GM12878 (cell line): ENCODE measurements at regions not wholly inside any gene's neighbourhood (a gene's known extent, or its start where the extent isn't known, plus 50 kb on each side); places are given as distances from the start of the nearest gene placed in this dataset.
A peak's percentile ranks its signal among the peaks of the same experiment; 100 is the strongest.

Experiments
- ATAC-seq: fragments of 200-7000 bp; cut with Tn5 transposase; 3 replicates; pipeline ENCODE4 v1.9.1; 2020; ENCODE audit warnings: mild to moderate bottlenecking, moderate library complexity
- BruUV-seq: library from RNA; stranded (reverse); fragments of 400-500 nt; replicated peaks from 2 replicates; lab custom pipeline; 2021; lab: Mats Ljungman, UMichigan
- CTCF ChIA-PET: fragments of 300-600 bp; sonication (Branson Sonifier 250); formaldehyde crosslinking; extraction: SDS; loops from one replicate; lab custom pipeline; 2021; ENCODE audit warnings: inconsistent platforms; lab: Yijun Ruan, JAX
- POLR2A ChIA-PET: fragments of 350-600 bp; formaldehyde crosslinking; extraction: SDS; loops from one replicate; lab custom pipeline; 2021; ENCODE audit warnings: inconsistent platforms; lab: Charles Lee
- RAD21 ChIA-PET: fragments of 300-600 bp; sonication (Branson Sonifier 250); formaldehyde crosslinking; loops from one replicate; lab custom pipeline; 2023; ENCODE audit warnings: antibody characterized with exemption; ENCODE audit not compliant: unreplicated experiment; lab: Charles Lee
- SMC1A ChIA-PET: fragments of 300-600 bp; sonication (Branson Sonifier 250); formaldehyde crosslinking; loops from one replicate; lab custom pipeline; 2023; ENCODE audit not compliant: unreplicated experiment, uncharacterized antibody; lab: Charles Lee
- DNase-seq: peaks from one replicate; pipeline ENCODE4 v3.0.0-alpha.2; 2011; ENCODE audit warnings: low read depth, low spot score
- FAIRE-seq: peaks from 3 replicates; lab custom pipeline; 2011; peaks lifted over from hg19 to GRCh38; lab: Jason Lieb, UNC
- H2AFZ ChIP-seq: 2 replicates; pipeline ENCODE4 v1.6.0; 2011; ENCODE audit warnings: low read depth, low read length, control low read depth; ENCODE audit not compliant: control insufficient read depth
- H3K27ac ChIP-seq: 2 replicates; pipeline ENCODE4 v1.5.1; 2011; ENCODE audit warnings: control low read depth; ENCODE audit not compliant: control insufficient read depth, insufficient read depth
- H3K27me3 ChIP-seq, 2 experiments: replicated peaks in 1 of 2; 2 replicates each; pipeline versions ENCODE4 v1.6.0 to v1.6.1; 2011; ENCODE audit warnings: low read length in 1 of 2; ENCODE audit not compliant: control insufficient read depth in 2 of 2, insufficient read depth in 2 of 2
- H3K36me3 ChIP-seq, 2 experiments: 2 replicates each; pipeline ENCODE4 v1.5.1; 2011; ENCODE audit warnings: low read length in 1 of 2; ENCODE audit not compliant: control insufficient read depth in 2 of 2, insufficient read depth in 2 of 2
- H3K4me1 ChIP-seq: 2 replicates; pipeline ENCODE4 v1.6.1; 2011; ENCODE audit warnings: mild to moderate bottlenecking, low read length, moderate library complexity, mixed read lengths; ENCODE audit not compliant: control insufficient read depth, insufficient read depth
- H3K4me2 ChIP-seq: 2 replicates; pipeline ENCODE4 v1.6.0; 2011; ENCODE audit warnings: control low read depth; ENCODE audit not compliant: control insufficient read depth, insufficient read depth
- H3K4me3 ChIP-seq: fragments of 200-600 bp; sonication (generic); 2 replicates; pipeline ENCODE4 v1.5.1; 2016
- H3K79me2 ChIP-seq: 2 replicates; pipeline ENCODE4 v1.6.0; 2011; ENCODE audit warnings: low read length; ENCODE audit not compliant: control insufficient read depth, insufficient read depth
- H3K9ac ChIP-seq: 2 replicates; pipeline ENCODE4 v1.8.0; 2011; ENCODE audit warnings: low read length, control low read depth, mixed read lengths; ENCODE audit not compliant: control insufficient read depth, insufficient read depth
- H3K9me3 ChIP-seq: replicated peaks from 3 replicates; pipeline ENCODE4 v1.5.1; 2011; ENCODE audit warnings: mild to moderate bottlenecking, low read length; ENCODE audit not compliant: control insufficient read depth, insufficient read depth
- H4K20me1 ChIP-seq: 2 replicates; pipeline ENCODE4 v1.6.0; 2011; ENCODE audit not compliant: control insufficient read depth, insufficient read depth
- E2F8 ChIP-seq: fragments of 450-650 bp; IDR thresholded peaks from 2 replicates; pipeline ENCODE4 v1.6.1; 2018; ENCODE audit warnings: mild to moderate bottlenecking, low read depth, moderate library complexity; ENCODE audit not compliant: partially characterized antibody
- EZH2 ChIP-seq: IDR thresholded peaks from 2 replicates; pipeline ENCODE4 v1.6.1; 2012; ENCODE audit warnings: low read depth, mild to moderate bottlenecking, control low read depth, inconsistent platforms, low read length, borderline replicate concordance; ENCODE audit not compliant: control insufficient read depth
- FOXK2 ChIP-seq: fragments of 450-650 bp; IDR thresholded peaks from 2 replicates; pipeline ENCODE4 v1.6.1; 2017; ENCODE audit warnings: mild to moderate bottlenecking, moderate library complexity
- HDGF ChIP-seq: fragments of 450-650 bp; IDR thresholded peaks from 2 replicates; pipeline ENCODE4 v1.6.1; 2016; ENCODE audit warnings: antibody characterized with exemption
- HSF1 ChIP-seq: fragments of 150-350 bp; IDR thresholded peaks from 2 replicates; pipeline ENCODE4 v1.6.1; 2014; ENCODE audit warnings: mild to moderate bottlenecking, low read depth, low read length
- MAX ChIP-seq: IDR thresholded peaks from 2 replicates; pipeline ENCODE4 v1.6.1; 2012; ENCODE audit warnings: low read depth, low read length, improper control_type of control experiment
- MXI1 ChIP-seq: fragments of 150-350 bp; IDR thresholded peaks from 2 replicates; pipeline ENCODE4 v1.6.1; 2011; ENCODE audit warnings: low read depth, mild to moderate bottlenecking, inconsistent platforms, low read length, improper control_type of control experiment
- MYC ChIP-seq: IDR thresholded peaks from 2 replicates; pipeline ENCODE4 v1.6.1; 2011; ENCODE audit warnings: mild to moderate bottlenecking, low read length, moderate library complexity, inconsistent platforms; ENCODE audit not compliant: insufficient read depth, insufficient replicate concordance, insufficient read length, severe bottlenecking
- NR2F1 ChIP-seq: fragments of 450-650 bp; conservative IDR thresholded peaks from 2 replicates; pipeline ENCODE4 v1.6.1; 2017; ENCODE audit warnings: mild to moderate bottlenecking
- PAX8 ChIP-seq: fragments of 450-650 bp; IDR thresholded peaks from 2 replicates; pipeline ENCODE4 v1.6.1; 2017; ENCODE audit warnings: mild to moderate bottlenecking, moderate library complexity
- RELB ChIP-seq: fragments of 450-650 bp; IDR thresholded peaks from 2 replicates; pipeline ENCODE4 v1.6.1; 2017; ENCODE audit warnings: low read depth, mild to moderate bottlenecking, moderate library complexity
- RUNX3 ChIP-seq: IDR thresholded peaks from 2 replicates; pipeline ENCODE4 v1.6.1; 2012; ENCODE audit warnings: low read length, inconsistent platforms
- SIN3A ChIP-seq: IDR thresholded peaks from 2 replicates; pipeline ENCODE4 v1.6.1; 2012; ENCODE audit warnings: low read depth, low read length, improper control_type of control experiment
- SIX5 ChIP-seq: IDR thresholded peaks from 2 replicates; pipeline ENCODE4 v1.6.1; 2011; ENCODE audit warnings: mild to moderate bottlenecking, low read depth, low read length, moderate library complexity; ENCODE audit not compliant: severe bottlenecking
- TBL1XR1 ChIP-seq: IDR thresholded peaks from 2 replicates; pipeline ENCODE4 v1.6.1; 2012; ENCODE audit warnings: low read depth, low read length, improper control_type of control experiment
- WGBS: methylation state at CpG from one replicate; pipeline ENCODE4 v1.1.6; 2016; ENCODE audit warnings: low lambda C conversion rate; ENCODE audit not compliant: insufficient replicate concordance, insufficient coverage; ENCODE audit errors: missing lambda C conversion rate; 5-methylcytosine and 5-hydroxymethylcytosine counted together
- in situ Hi-C: fragments of 300-500 bp; cut with MboI; formaldehyde crosslinking; loops from 9 replicates; pipeline ENCODE4 v1.14.3; 2018; ENCODE audit warnings: mixed read lengths
- intact Hi-C: fragments of 100-400 bp; cut with micrococcal nuclease; formaldehyde crosslinking; loops from one replicate; pipeline ENCODE4 v1.14.2; 2022; ENCODE audit not compliant: unreplicated experiment
- TF ChIP-seq, protein P1 (sequence below): IDR thresholded peaks from 2 replicates; pipeline ENCODE4 v1.6.1; 2012; ENCODE audit warnings: low read length, inconsistent platforms

- no peak for TF ChIP-seq E2F8
- no peak for TF ChIP-seq MAX
- TF ChIP-seq, protein P1, sequence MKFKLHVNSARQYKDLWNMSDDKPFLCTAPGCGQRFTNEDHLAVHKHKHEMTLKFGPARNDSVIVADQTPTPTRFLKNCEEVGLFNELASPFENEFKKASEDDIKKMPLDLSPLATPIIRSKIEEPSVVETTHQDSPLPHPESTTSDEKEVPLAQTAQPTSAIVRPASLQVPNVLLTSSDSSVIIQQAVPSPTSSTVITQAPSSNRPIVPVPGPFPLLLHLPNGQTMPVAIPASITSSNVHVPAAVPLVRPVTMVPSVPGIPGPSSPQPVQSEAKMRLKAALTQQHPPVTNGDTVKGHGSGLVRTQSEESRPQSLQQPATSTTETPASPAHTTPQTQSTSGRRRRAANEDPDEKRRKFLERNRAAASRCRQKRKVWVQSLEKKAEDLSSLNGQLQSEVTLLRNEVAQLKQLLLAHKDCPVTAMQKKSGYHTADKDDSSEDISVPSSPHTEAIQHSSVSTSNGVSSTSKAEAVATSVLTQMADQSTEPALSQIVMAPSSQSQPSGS: no peak
- TF ChIP-seq TBL1XR1: no peak
- no peak for TF ChIP-seq FOXK2
- TF ChIP-seq, all 136 proteins: peak for 0
Observed at GRCh38 chr7:142582351-142582750, 166.9 kb upstream of the PRSS1 start (continued).

GRCh38 chr7:142581341-142581740 is 167.9 kb upstream of the PRSS1 start:
- H2AFZ ChIP-seq: peak overlapping the region; percentile 97
- in situ Hi-C loops (no loop called here), intact Hi-C loops (no loop called here)
- H3K27me3 ChIP-seq: no peaks in the 10 kb centered on the region
- no peaks in the 10 kb centered on the region for H3K9me3 ChIP-seq
- ChIA-PET POLR2A (no interaction called here), RAD21 (interaction anchor here (1.3 to 5.6 kb wide), 3 partner anchors 22 to 227 kb away, joined by 3 to 127 read pairs (median 6); no protein-coding TSS in a partner anchor), SMC1A (interaction anchor here (0.9 to 3.7 kb wide), 4 partner anchors 18 to 231 kb away, joined by 3 to 12 read pairs (median 6); no protein-coding TSS in a partner anchor), CTCF (interaction anchor here (1.0 to 6.2 kb wide), 6 partner anchors 9 to 634 kb away, joined by 3 to 165 read pairs (median 4); no protein-coding TSS in a partner anchor)
- no peaks in the 10 kb centered on the region for H4K20me1 ChIP-seq
- no peak overlapping the region for H3K9ac ChIP-seq
- no peak for DNase-seq
- H3K79me2 ChIP-seq: no peaks in the 10 kb centered on the region
- H3K27ac ChIP-seq: no peak overlapping the region
- no peak overlapping the region for H3K4me3 ChIP-seq
- no peaks in the 10 kb centered on the region for H3K36me3 ChIP-seq
- peak overlapping the region; percentile 40 for H3K4me2 ChIP-seq
- H3K4me1 ChIP-seq: peaks cover 10% of the 10 kb centered on the region
- peak; percentile 65 for ATAC-seq
- 26% methylated on average over 4 of the region's 4 CpGs for WGBS
- no peak for FAIRE-seq
- BruUV-seq: no TSS peak
- no peak for TF ChIP-seq MXI1
- TF ChIP-seq SIN3A: no peak
- peak; percentile 8 for TF ChIP-seq MYC
- TF ChIP-seq PAX8: no peak
- TF ChIP-seq HSF1: no peak
- no peak for TF ChIP-seq NR2F1
- 0 out of 2 replicates have a peak, but pooled peaks have one; percentile 35 for TF ChIP-seq RELB
- no peak for TF ChIP-seq SIX5
- TF ChIP-seq EZH2: no peak
- TF ChIP-seq RUNX3: 0 out of 2 replicates have a peak, but pooled peaks have one; percentile 28
- 0 out of 2 replicates have a peak, but pooled peaks have one; percentile 63 for TF ChIP-seq HDGF
